HepG2 (cell line): ENCODE measurements at regions not wholly inside any gene's neighbourhood (a gene's known extent, or its start where the extent isn't known, plus 50 kb on each side); places are given as distances from the start of the nearest gene placed in this dataset.
A peak's percentile ranks its signal among the peaks of the same experiment; 100 is the strongest.

Experiments used
- CHD4 ChIP-seq: fragments of 200-600 bp; sonication (generic); IDR thresholded peaks from 2 replicates; pipeline ENCODE4 v1.7.0; 2017; ENCODE audit warnings: mild to moderate bottlenecking, low read length, borderline replicate concordance
- CSRNP2 ChIP-seq: sonication (generic); formaldehyde crosslinking; conservative IDR thresholded peaks from 2 replicates; pipeline ENCODE4 v1.8.0; 2022; ENCODE audit warnings: low read depth, missing genetic modification reagents
- KMT2A ChIP-seq: sonication (generic); formaldehyde crosslinking; IDR thresholded peaks from 2 replicates; pipeline ENCODE4 v1.4.0; 2020; ENCODE audit warnings: missing genetic modification reagents
- NCOA2 ChIP-seq: sonication (generic); formaldehyde crosslinking; IDR thresholded peaks from 2 replicates; pipeline ENCODE4 v1.8.0; 2022; ENCODE audit warnings: inconsistent platforms
- NFYC ChIP-seq: IDR thresholded peaks from 2 replicates; pipeline ENCODE4 v1.6.1; 2016; ENCODE audit warnings: missing genetic modification reagents, missing compliant biosample characterization
- SOX5 ChIP-seq: IDR thresholded peaks from 2 replicates; pipeline ENCODE4 v1.6.1; 2016; ENCODE audit warnings: borderline replicate concordance
- TARDBP ChIP-seq: sonication (generic); formaldehyde crosslinking; IDR thresholded peaks from 2 replicates; pipeline ENCODE4 v1.8.0; 2022; ENCODE audit warnings: mild to moderate bottlenecking, missing genetic modification reagents
- THYN1 ChIP-seq: sonication (generic); formaldehyde crosslinking; IDR thresholded peaks from 2 replicates; pipeline ENCODE4 v1.8.1; 2023; ENCODE audit warnings: low read depth, mild to moderate bottlenecking, moderate library complexity, missing genetic modification reagents, borderline replicate concordance
- TOE1 ChIP-seq: sonication (generic); formaldehyde crosslinking; IDR thresholded peaks from 2 replicates; pipeline ENCODE4 v1.4.0; 2020; ENCODE audit warnings: mild to moderate bottlenecking, missing genetic modification reagents
- ZBTB3 ChIP-seq: sonication (generic); formaldehyde crosslinking; IDR thresholded peaks from 2 replicates; pipeline ENCODE4 v1.4.0; 2020; ENCODE audit warnings: low read depth, mild to moderate bottlenecking, moderate library complexity, missing genetic modification reagents, borderline replicate concordance
- ZNF274 ChIP-seq: sonication (generic); formaldehyde crosslinking; IDR thresholded peaks from 2 replicates; pipeline ENCODE4 v1.5.1; 2020; ENCODE audit warnings: mild to moderate bottlenecking, missing genetic modification reagents
- ZNF329 ChIP-seq: sonication (generic); formaldehyde crosslinking; IDR thresholded peaks from 2 replicates; pipeline ENCODE4 v1.9.0; 2021; ENCODE audit warnings: low read depth, mild to moderate bottlenecking, missing genetic modification reagents
- ZNF713 ChIP-seq: sonication (generic); formaldehyde crosslinking; IDR thresholded peaks from 2 replicates; pipeline ENCODE4 v1.4.0; 2020; ENCODE audit warnings: mild to moderate bottlenecking, missing genetic modification reagents
- ZNF737 ChIP-seq: sonication (generic); formaldehyde crosslinking; IDR thresholded peaks from 2 replicates; pipeline ENCODE4 v1.5.0; 2020; ENCODE audit warnings: missing genetic modification reagents, mild to moderate bottlenecking, borderline replicate concordance
- ZNF776 ChIP-seq: sonication (generic); formaldehyde crosslinking; IDR thresholded peaks from 2 replicates; pipeline ENCODE4 v1.4.0; 2020; ENCODE audit warnings: mild to moderate bottlenecking, missing genetic modification reagents
- ZNF781 ChIP-seq: sonication (generic); formaldehyde crosslinking; IDR thresholded peaks from 2 replicates; pipeline ENCODE4 v1.5.1; 2020; ENCODE audit warnings: borderline replicate concordance, mild to moderate bottlenecking, missing genetic modification reagents; ENCODE audit errors: not compliant biosample characterization
- TF ChIP-seq, protein P1 (sequence below): fragments of 450-650 bp; IDR thresholded peaks from 2 replicates; pipeline ENCODE4 v1.6.1; 2016
- TF ChIP-seq, protein P2 (sequence below): sonication (generic); formaldehyde crosslinking; IDR thresholded peaks from 2 replicates; pipeline ENCODE4 v1.4.0; 2020; ENCODE audit warnings: mild to moderate bottlenecking, missing genetic modification reagents
- TF ChIP-seq, protein P3 (sequence below): sonication (generic); formaldehyde crosslinking; IDR thresholded peaks from 2 replicates; pipeline ENCODE4 v1.4.0; 2020; ENCODE audit warnings: missing genetic modification reagents
- TF ChIP-seq, protein P4 (sequence below): sonication (generic); formaldehyde crosslinking; IDR thresholded peaks from 2 replicates; pipeline ENCODE4 v1.9.0; 2022; ENCODE audit warnings: low read depth, missing genetic modification reagents

- TF ChIP-seq, protein P1, sequence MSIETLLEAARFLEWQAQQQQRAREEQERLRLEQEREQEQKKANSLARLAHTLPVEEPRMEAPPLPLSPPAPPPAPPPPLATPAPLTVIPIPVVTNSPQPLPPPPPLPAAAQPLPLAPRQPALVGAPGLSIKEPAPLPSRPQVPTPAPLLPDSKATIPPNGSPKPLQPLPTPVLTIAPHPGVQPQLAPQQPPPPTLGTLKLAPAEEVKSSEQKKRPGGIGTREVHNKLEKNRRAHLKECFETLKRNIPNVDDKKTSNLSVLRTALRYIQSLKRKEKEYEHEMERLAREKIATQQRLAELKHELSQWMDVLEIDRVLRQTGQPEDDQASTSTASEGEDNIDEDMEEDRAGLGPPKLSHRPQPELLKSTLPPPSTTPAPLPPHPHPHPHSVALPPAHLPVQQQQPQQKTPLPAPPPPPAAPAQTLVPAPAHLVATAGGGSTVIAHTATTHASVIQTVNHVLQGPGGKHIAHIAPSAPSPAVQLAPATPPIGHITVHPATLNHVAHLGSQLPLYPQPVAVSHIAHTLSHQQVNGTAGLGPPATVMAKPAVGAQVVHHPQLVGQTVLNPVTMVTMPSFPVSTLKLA: peak; percentile 30; the same call in 1 of the 2 replicates
- TF ChIP-seq ZNF274 (CRISPR knock-in tag) (no peak), ZNF329 (0 out of 2 replicates have a peak, but pooled peaks have one; percentile 40), ZBTB3 (CRISPR knock-in tag) (no peak; the same call in 1 of the 2 replicates), THYN1 (CRISPR knock-in tag) (no peak), TARDBP (CRISPR knock-in tag) (peak; percentile 74), ZNF776 (CRISPR knock-in tag) (no peak), SOX5 (CRISPR knock-in tag) (peak; percentile 60; the same call in 1 of the 2 replicates), ZNF713 (CRISPR knock-in tag) (no peak), CSRNP2 (CRISPR knock-in tag) (no peak), NCOA2 (CRISPR knock-in tag) (peak; percentile 42), ZNF781 (CRISPR knock-in tag) (no peak), TOE1 (CRISPR knock-in tag) (no peak), CHD4 (peak; percentile 72; the same call in 1 of the 2 replicates), KMT2A (CRISPR knock-in tag) (no peak), ZNF737 (CRISPR knock-in tag) (no peak), NFYC (CRISPR knock-in tag) (peak; percentile 9; the same call in 1 of the 2 replicates)
- TF ChIP-seq, protein P2, sequence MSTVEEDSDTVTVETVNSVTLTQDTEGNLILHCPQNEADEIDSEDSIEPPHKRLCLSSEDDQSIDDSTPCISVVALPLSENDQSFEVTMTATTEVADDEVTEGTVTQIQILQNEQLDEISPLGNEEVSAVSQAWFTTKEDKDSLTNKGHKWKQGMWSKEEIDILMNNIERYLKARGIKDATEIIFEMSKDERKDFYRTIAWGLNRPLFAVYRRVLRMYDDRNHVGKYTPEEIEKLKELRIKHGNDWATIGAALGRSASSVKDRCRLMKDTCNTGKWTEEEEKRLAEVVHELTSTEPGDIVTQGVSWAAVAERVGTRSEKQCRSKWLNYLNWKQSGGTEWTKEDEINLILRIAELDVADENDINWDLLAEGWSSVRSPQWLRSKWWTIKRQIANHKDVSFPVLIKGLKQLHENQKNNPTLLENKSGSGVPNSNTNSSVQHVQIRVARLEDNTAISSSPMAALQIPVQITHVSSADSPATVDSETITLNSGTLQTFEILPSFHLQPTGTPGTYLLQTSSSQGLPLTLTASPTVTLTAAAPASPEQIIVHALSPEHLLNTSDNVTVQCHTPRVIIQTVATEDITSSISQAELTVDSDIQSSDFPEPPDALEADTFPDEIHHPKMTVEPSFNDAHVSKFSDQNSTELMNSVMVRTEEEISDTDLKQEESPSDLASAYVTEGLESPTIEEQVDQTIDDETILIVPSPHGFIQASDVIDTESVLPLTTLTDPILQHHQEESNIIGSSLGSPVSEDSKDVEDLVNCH: no peak
- TF ChIP-seq, protein P3, sequence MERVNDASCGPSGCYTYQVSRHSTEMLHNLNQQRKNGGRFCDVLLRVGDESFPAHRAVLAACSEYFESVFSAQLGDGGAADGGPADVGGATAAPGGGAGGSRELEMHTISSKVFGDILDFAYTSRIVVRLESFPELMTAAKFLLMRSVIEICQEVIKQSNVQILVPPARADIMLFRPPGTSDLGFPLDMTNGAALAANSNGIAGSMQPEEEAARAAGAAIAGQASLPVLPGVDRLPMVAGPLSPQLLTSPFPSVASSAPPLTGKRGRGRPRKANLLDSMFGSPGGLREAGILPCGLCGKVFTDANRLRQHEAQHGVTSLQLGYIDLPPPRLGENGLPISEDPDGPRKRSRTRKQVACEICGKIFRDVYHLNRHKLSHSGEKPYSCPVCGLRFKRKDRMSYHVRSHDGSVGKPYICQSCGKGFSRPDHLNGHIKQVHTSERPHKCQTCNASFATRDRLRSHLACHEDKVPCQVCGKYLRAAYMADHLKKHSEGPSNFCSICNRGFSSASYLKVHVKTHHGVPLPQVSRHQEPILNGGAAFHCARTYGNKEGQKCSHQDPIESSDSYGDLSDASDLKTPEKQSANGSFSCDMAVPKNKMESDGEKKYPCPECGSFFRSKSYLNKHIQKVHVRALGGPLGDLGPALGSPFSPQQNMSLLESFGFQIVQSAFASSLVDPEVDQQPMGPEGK (CRISPR knock-in tag): peak; percentile 78
- TF ChIP-seq, protein P4, sequence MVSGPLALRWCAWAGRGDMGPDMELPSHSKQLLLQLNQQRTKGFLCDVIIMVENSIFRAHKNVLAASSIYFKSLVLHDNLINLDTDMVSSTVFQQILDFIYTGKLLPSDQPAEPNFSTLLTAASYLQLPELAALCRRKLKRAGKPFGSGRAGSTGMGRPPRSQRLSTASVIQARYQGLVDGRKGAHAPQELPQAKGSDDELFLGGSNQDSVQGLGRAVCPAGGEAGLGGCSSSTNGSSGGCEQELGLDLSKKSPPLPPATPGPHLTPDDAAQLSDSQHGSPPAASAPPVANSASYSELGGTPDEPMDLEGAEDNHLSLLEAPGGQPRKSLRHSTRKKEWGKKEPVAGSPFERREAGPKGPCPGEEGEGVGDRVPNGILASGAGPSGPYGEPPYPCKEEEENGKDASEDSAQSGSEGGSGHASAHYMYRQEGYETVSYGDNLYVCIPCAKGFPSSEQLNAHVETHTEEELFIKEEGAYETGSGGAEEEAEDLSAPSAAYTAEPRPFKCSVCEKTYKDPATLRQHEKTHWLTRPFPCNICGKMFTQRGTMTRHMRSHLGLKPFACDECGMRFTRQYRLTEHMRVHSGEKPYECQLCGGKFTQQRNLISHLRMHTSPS (CRISPR knock-in tag): no peak
Measured at GRCh38 chr2:234863043-234863934, 88.5 kb upstream of the SH3BP4 start (continued).
